ENCODE measurements at regions not wholly inside any gene's neighbourhood (a gene's known extent, or its start where the extent isn't known, plus 50 kb on each side); places are given as distances from the start of the nearest gene placed in this dataset.

GRCh38 chr15:93880358-93880757 is 351.0 kb upstream of the MCTP2 start:
- TF ChIP-seq CTCF (conservative IDR thresholded peaks at IDR 0.05) (no peak), ZFX (IDR thresholded peaks at IDR 0.05) (no peak)

All from C4-2B (cell line).